ENCODE measurements at regions not wholly inside any gene's neighbourhood (a gene's known extent, or its start where the extent isn't known, plus 50 kb on each side); places are given as distances from the start of the nearest gene placed in this dataset.
"Not testable (repeated sequence)": the region's sequence is repeated elsewhere in the genome, so short reads cannot be mapped to it uniquely, and the experiment has no call there.

- DNase-seq (ENCODE audit: low read depth) = no peak
Measured at GRCh38 chr4:62449538-62449937, 1249.4 kb downstream of the ADGRL3 start.

GRCh38 chr4:62448911-62449310 lies 1248.8 kb downstream of the ADGRL3 start:
- DNase-seq (ENCODE audit: low read depth) = no peak

- no peak for DNase-seq (ENCODE audit: low read depth)
Measured at GRCh38 chr4:62439051-62439450, 1238.9 kb downstream of the ADGRL3 start.

GRCh38 chr4:62434921-62435320 lies 1234.8 kb downstream of the ADGRL3 start:
- DNase-seq (ENCODE audit: low read depth) = no peak

GRCh38 chr4:62431513-62432231 lies 1231.5 kb downstream of the ADGRL3 start:
- DNase-seq (ENCODE audit: low read depth) = not testable (repeated sequence)

- DNase-seq (ENCODE audit: low read depth) = no peak
Measured at GRCh38 chr4:62429297-62429696, 1229.2 kb downstream of the ADGRL3 start.

GRCh38 chr4:62415256-62415655 lies 1215.1 kb downstream of the ADGRL3 start:
- no peak for DNase-seq (ENCODE audit: low read depth)

GRCh38 chr4:62414563-62414962 lies 1214.4 kb downstream of the ADGRL3 start:
- DNase-seq (ENCODE audit: low read depth) = no peak

GRCh38 chr4:62410371-62411003 lies 1210.4 kb downstream of the ADGRL3 start:
- DNase-seq (ENCODE audit: low read depth) = no peak

- no peak for DNase-seq (ENCODE audit: low read depth)
Measured at GRCh38 chr4:62408454-62408853, 1208.3 kb downstream of the ADGRL3 start.

- no peak for DNase-seq (ENCODE audit: low read depth)
Measured at GRCh38 chr4:62407534-62407933, 1207.4 kb downstream of the ADGRL3 start.

- DNase-seq (ENCODE audit: low read depth) = no peak
Measured at GRCh38 chr4:62402088-62402806, 1202.1 kb downstream of the ADGRL3 start.

- DNase-seq (ENCODE audit: low read depth) = no peak
Measured at GRCh38 chr4:62399242-62399641, 1199.1 kb downstream of the ADGRL3 start.

- no peak for DNase-seq (ENCODE audit: low read depth)
Measured at GRCh38 chr4:62398318-62398717, 1198.2 kb downstream of the ADGRL3 start.

GRCh38 chr4:62394766-62395165 lies 1194.6 kb downstream of the ADGRL3 start:
- no peak for DNase-seq (ENCODE audit: low read depth)

- DNase-seq (ENCODE audit: low read depth) = no peak
Measured at GRCh38 chr4:62387808-62388207, 1187.7 kb downstream of the ADGRL3 start.

- DNase-seq (ENCODE audit: low read depth) = no peak
Measured at GRCh38 chr4:62377700-62378099, 1177.6 kb downstream of the ADGRL3 start.

GRCh38 chr4:62377245-62377644 lies 1177.1 kb downstream of the ADGRL3 start:
- DNase-seq (ENCODE audit: low read depth) = no peak

GRCh38 chr4:62366939-62367338 lies 1166.8 kb downstream of the ADGRL3 start:
- DNase-seq (ENCODE audit: low read depth) = no peak

GRCh38 chr4:62360156-62360545 lies 1160.0 kb downstream of the ADGRL3 start:
- no peak for DNase-seq (ENCODE audit: low read depth)

- DNase-seq (ENCODE audit: low read depth) = no peak
Measured at GRCh38 chr4:62359441-62360155, 1159.5 kb downstream of the ADGRL3 start.

GRCh38 chr4:62344915-62345314 lies 1144.8 kb downstream of the ADGRL3 start:
- DNase-seq (ENCODE audit: low read depth) = no peak

- no peak for DNase-seq (ENCODE audit: low read depth)
Measured at GRCh38 chr4:62344474-62344873, 1144.3 kb downstream of the ADGRL3 start.
